H1 (cell line): ENCODE measurements at regions not wholly inside any gene's neighbourhood (a gene's known extent, or its start where the extent isn't known, plus 50 kb on each side); places are given as distances from the start of the nearest gene placed in this dataset.

ENCODE experiments used
- CTCF ChIA-PET: fragments of 300-600 bp; sonication (Branson Sonifier 250); formaldehyde crosslinking; loops from one replicate; lab custom pipeline; 2021; ENCODE audit not compliant: partially characterized antibody; lab: Charles Lee
- POLR2A ChIA-PET: fragments of 300-600 bp; sonication (Branson Sonifier 250); formaldehyde crosslinking; loops from one replicate; lab custom pipeline; 2021; ENCODE audit warnings: inconsistent platforms; ENCODE audit not compliant: partially characterized antibody; lab: Charles Lee
- DNase-seq, 2 experiments: peaks; one replicate each; pipeline versions ENCODE4 v3.0.0 to v3.0.0-alpha.2; 2010 to 2022; ENCODE audit warnings: low spot score in 2 of 2, low read depth in 1 of 2, mixed read lengths in 1 of 2
- FAIRE-seq: peaks from 2 replicates; lab custom pipeline; 2011; peaks lifted over from hg19 to GRCh38; lab: Jason Lieb, UNC
- H2AFZ ChIP-seq: 2 replicates; pipeline ENCODE4 v1.8.1; 2012; ENCODE audit warnings: low read length, inconsistent platforms
- H2AK5ac ChIP-seq: 2 replicates; pipeline ENCODE4 v1.6.1; 2013; ENCODE audit warnings: low read depth, low read length
- H2BK120ac ChIP-seq: replicated peaks from 2 replicates; pipeline ENCODE3; 2013; ENCODE audit warnings: low read depth, low read length, inconsistent platforms
- H2BK12ac ChIP-seq: 2 replicates; pipeline ENCODE4 v1.6.1; 2013; ENCODE audit warnings: low read depth, low read length
- H2BK15ac ChIP-seq: 2 replicates; pipeline ENCODE4 v1.6.1; 2013; ENCODE audit warnings: low read length
- H2BK20ac ChIP-seq: 2 replicates; pipeline ENCODE4 v1.6.1; 2013; ENCODE audit warnings: low read length
- H2BK5ac ChIP-seq: 2 replicates; pipeline ENCODE4 v1.6.1; 2013; ENCODE audit warnings: low read depth, low read length
- H3K14ac ChIP-seq: 2 replicates; pipeline ENCODE4 v1.6.1; 2013; ENCODE audit warnings: inconsistent platforms; ENCODE audit not compliant: insufficient read length
- H3K18ac ChIP-seq: 2 replicates; pipeline ENCODE4 v1.6.1; 2013; ENCODE audit warnings: low read length; ENCODE audit errors: extremely low read depth
- H3K23ac ChIP-seq: 2 replicates; pipeline ENCODE4 v1.6.1; 2013; ENCODE audit warnings: inconsistent platforms; ENCODE audit not compliant: insufficient read length
- H3K23me2 ChIP-seq: 2 replicates; pipeline ENCODE4 v1.6.1; 2013; ENCODE audit warnings: low read depth, low read length
- H3K27ac ChIP-seq: 2 replicates; pipeline ENCODE4 v1.6.1; 2011; ENCODE audit warnings: low read depth, low read length, inconsistent platforms
- H3K27me3 ChIP-seq, 4 experiments: replicated peaks in 1 of 4; 1 replicate in 1 of 4; 2 replicates in 3 of 4; pipeline versions ENCODE4 v1.6.1 to v1.8.1; 2011 to 2013; ENCODE audit warnings: low read length in 3 of 4, mild to moderate bottlenecking in 3 of 4, inconsistent platforms in 2 of 4, mixed read lengths in 2 of 4, moderate library complexity in 1 of 4; ENCODE audit not compliant: control insufficient read depth in 3 of 4, insufficient read depth in 3 of 4; ENCODE audit errors: extremely low read depth in 1 of 4
- H3K36me3 ChIP-seq, 4 experiments: 2 replicates each; pipeline versions ENCODE4 v1.6.1 to v1.8.1; 2011 to 2013; ENCODE audit warnings: mild to moderate bottlenecking in 4 of 4, low read length in 3 of 4, moderate library complexity in 2 of 4, control low read depth in 1 of 4, inconsistent platforms in 1 of 4; ENCODE audit not compliant: insufficient read depth in 4 of 4, control insufficient read depth in 2 of 4
- H3K4ac ChIP-seq: replicated peaks from 2 replicates; pipeline ENCODE3; 2013; ENCODE audit warnings: low read length, low read depth, mixed read lengths, inconsistent platforms; ENCODE audit not compliant: insufficient read length
- H3K4me1 ChIP-seq, 4 experiments: replicated peaks in 1 of 4; 1 replicate in 1 of 4; 2 replicates in 3 of 4; pipeline versions ENCODE4 v1.6.1 to v1.8.1; 2011 to 2013; ENCODE audit warnings: low read length in 3 of 4, inconsistent platforms in 2 of 4, mixed read lengths in 1 of 4; ENCODE audit not compliant: insufficient read depth in 4 of 4, control insufficient read depth in 3 of 4
- H3K4me2 ChIP-seq, 2 experiments: 2 replicates each; pipeline versions ENCODE4 v1.6.1 to v1.8.1; 2011 to 2013; ENCODE audit warnings: low read depth in 2 of 2, low read length in 2 of 2, control low read depth in 1 of 2, inconsistent platforms in 1 of 2, mild to moderate bottlenecking in 1 of 2; ENCODE audit not compliant: insufficient read depth in 1 of 2
- H3K4me3 ChIP-seq, 4 experiments: fragments of 200-600, 300-600 bp in 1 of 4; sonication (generic), shearing (Covaris generic), sonication (Bioruptor Twin) in 1 of 4; 2 replicates each; pipeline versions ENCODE4 v1.5.1 to v1.8.1; 2011 to 2016; ENCODE audit warnings: low read length in 4 of 4, low read depth in 3 of 4, control low read depth in 2 of 4, inconsistent platforms in 2 of 4, mild to moderate bottlenecking in 2 of 4, mixed read lengths in 1 of 4, moderate library complexity in 1 of 4; ENCODE audit not compliant: insufficient read depth in 2 of 4; ENCODE audit errors: extremely low read depth in 1 of 4
- H3K56ac ChIP-seq: replicated peaks from 2 replicates; pipeline ENCODE3; 2013; ENCODE audit warnings: low read depth, mild to moderate bottlenecking, mixed read lengths, low read length, inconsistent platforms; ENCODE audit not compliant: insufficient read length
- H3K79me1 ChIP-seq: 2 replicates; pipeline ENCODE4 v1.6.1; 2013; ENCODE audit warnings: low read depth, low read length, control low read depth
- H3K79me2 ChIP-seq, 2 experiments: 2 replicates each; pipeline versions ENCODE4 v1.6.1 to v1.8.1; 2012 to 2013; ENCODE audit warnings: low read length in 2 of 2, mild to moderate bottlenecking in 2 of 2, inconsistent platforms in 1 of 2; ENCODE audit not compliant: insufficient read depth in 2 of 2, control insufficient read depth in 1 of 2
- H3K9ac ChIP-seq, 4 experiments: replicated peaks in 1 of 4; 1 replicate in 1 of 4; 2 replicates in 3 of 4; pipeline versions ENCODE4 v1.6.1 to v1.8.1; 2011 to 2013; ENCODE audit warnings: low read depth in 3 of 4, low read length in 3 of 4, control low read depth in 2 of 4, mild to moderate bottlenecking in 2 of 4, moderate library complexity in 2 of 4, inconsistent platforms in 1 of 4; ENCODE audit errors: extremely low read depth in 1 of 4
- H3K9me3 ChIP-seq, 2 experiments: 2 replicates each; pipeline versions ENCODE4 v1.6.1 to v1.8.1; 2012 to 2013; ENCODE audit warnings: mild to moderate bottlenecking in 2 of 2, moderate library complexity in 2 of 2, control low read depth in 1 of 2, inconsistent platforms in 1 of 2, low read depth in 1 of 2, low read length in 1 of 2, mixed read lengths in 1 of 2; ENCODE audit not compliant: insufficient read depth in 2 of 2
- H4K20me1 ChIP-seq, 2 experiments: replicated peaks in 1 of 2; 2 replicates each; pipeline versions ENCODE3 to v1.8.1; 2011 to 2013; ENCODE audit warnings: inconsistent platforms in 2 of 2, low read length in 2 of 2, mild to moderate bottlenecking in 1 of 2; ENCODE audit not compliant: insufficient read depth in 2 of 2, control insufficient read depth in 1 of 2
- H4K5ac ChIP-seq: 2 replicates; pipeline ENCODE4 v1.6.1; 2013; ENCODE audit warnings: low read length, low read depth, mixed read lengths, inconsistent platforms; ENCODE audit not compliant: insufficient read length
- H4K8ac ChIP-seq: 2 replicates; pipeline ENCODE4 v1.8.0; 2013; ENCODE audit warnings: mild to moderate bottlenecking, moderate library complexity, low read length, inconsistent platforms; ENCODE audit not compliant: insufficient read depth; ENCODE audit errors: extremely low read depth
- H4K91ac ChIP-seq: replicated peaks from 2 replicates; pipeline ENCODE3; 2013; ENCODE audit warnings: low read length, mixed read lengths, inconsistent platforms; ENCODE audit not compliant: insufficient read length
- EGR1 ChIP-seq: IDR thresholded peaks from 2 replicates; pipeline ENCODE4 v1.6.1; 2011; ENCODE audit warnings: low read depth, low read length, borderline replicate concordance
- KDM5A ChIP-seq: fragments of 200-600 bp; IDR thresholded peaks from 2 replicates; pipeline ENCODE4 v1.7.1; 2012; ENCODE audit warnings: mild to moderate bottlenecking, low read length, inconsistent platforms, mixed read lengths
- SP1 ChIP-seq: IDR thresholded peaks from 2 replicates; pipeline ENCODE4 v1.6.1; 2011; ENCODE audit warnings: low read depth, low read length
- SRF ChIP-seq: IDR thresholded peaks from 2 replicates; pipeline ENCODE4 v1.6.1; 2011; ENCODE audit warnings: mild to moderate bottlenecking, low read depth, low read length, moderate library complexity
- TAF7 ChIP-seq: optimal IDR thresholded peaks from 2 replicates; pipeline ENCODE3; 2011; ENCODE audit warnings: low read depth, mild to moderate bottlenecking, inconsistent platforms, low read length, moderate library complexity, borderline replicate concordance

DNA sequence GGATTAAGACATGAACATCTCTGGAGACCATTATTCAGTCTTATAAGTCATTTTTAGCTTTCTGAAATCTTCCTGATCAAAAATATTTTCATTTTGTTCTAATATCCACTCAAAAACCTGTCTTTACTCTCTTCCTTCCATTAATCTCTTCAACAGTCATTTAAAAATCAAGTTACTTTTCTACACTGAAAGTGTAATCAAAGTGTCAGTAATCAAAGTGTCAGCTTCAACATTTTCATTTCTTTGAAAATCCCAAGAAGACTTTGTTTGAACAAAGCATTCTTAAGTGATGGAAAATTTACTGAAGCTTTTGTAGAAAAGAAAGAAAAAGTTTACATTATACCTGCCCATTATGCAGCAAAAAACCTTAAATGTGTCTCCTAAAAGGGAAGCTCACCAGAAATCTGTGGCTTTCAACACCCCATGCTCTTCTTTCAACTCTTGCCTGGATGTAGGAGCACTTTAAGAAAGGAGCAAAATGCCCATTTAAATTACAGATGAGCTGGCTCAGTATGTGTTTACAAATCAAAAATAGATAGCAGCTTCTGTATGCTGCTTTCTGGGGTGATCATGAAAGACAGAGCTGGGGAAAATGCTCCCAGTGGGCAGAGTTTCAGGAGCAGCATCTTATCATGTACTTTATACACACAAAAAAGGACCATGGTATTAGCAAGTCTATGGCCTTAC lies 260.8 kb upstream of the NCAM2 start:
- Histone ChIP-seq H4K20me1 (no peaks in the 10 kb centered on the region), H3K9me3 (no peaks in the 10 kb centered on the region), H2BK120ac (no peak overlapping the region), H3K4me2 (no peak overlapping the region), H3K4me3 (no peak overlapping the region), H3K79me2 (no peaks in the 10 kb centered on the region), H4K8ac (no peak overlapping the region), H4K5ac (no peak overlapping the region), H3K36me3 (no peaks in the 10 kb centered on the region), H3K18ac (no peak overlapping the region), H3K79me1 (no peaks in the 10 kb centered on the region), H2BK12ac (no peak overlapping the region), H2BK5ac (no peak overlapping the region), H3K27me3 (no peaks in the 10 kb centered on the region), H3K4me1 (0 out of 7 replicates have a peak, but pooled peaks cover 0 to 2% (median 0%) of the 10 kb centered on the region in 4 experiments), H3K56ac (no peak overlapping the region), H3K14ac (no peak overlapping the region), H2BK15ac (no peak overlapping the region), H2BK20ac (no peak overlapping the region), H2AK5ac (no peak overlapping the region), H3K27ac (no peak overlapping the region), H3K9ac (no peak overlapping the region), H3K23me2 (no peaks in the 10 kb centered on the region), H2AFZ (no peak overlapping the region), H3K23ac (no peak overlapping the region), H4K91ac (no peak overlapping the region), H3K4ac (no peak overlapping the region)
- no peak for FAIRE-seq
- ChIA-PET CTCF (interaction anchor here (0.5 to 1.2 kb wide), 4 partner anchors 29 to 136 kb away, joined by 3 to 5 read pairs (median 3); no protein-coding TSS in a partner anchor), POLR2A (no interaction called here)
- TF ChIP-seq EGR1: no peak
- no peak for TF ChIP-seq KDM5A
- no peak for TF ChIP-seq TAF7
- TF ChIP-seq SP1: no peak
- no peak for TF ChIP-seq SRF
- DNase-seq: no peak
